OCI-LY7 (cell line): ENCODE measurements at regions not wholly inside any gene's neighbourhood (a gene's known extent, or its start where the extent isn't known, plus 50 kb on each side); places are given as distances from the start of the nearest gene placed in this dataset.

ENCODE experiments used
- BruUV-seq: library from RNA; stranded (reverse); fragments of 400-500 nt; replicated peaks from 2 replicates; lab custom pipeline; 2021; lab: Mats Ljungman, UMichigan
- CTCF ChIA-PET: fragments of 300-600 bp; sonication (Branson Sonifier 250); formaldehyde crosslinking; loops from one replicate; lab custom pipeline; 2022; ENCODE audit warnings: antibody characterized with exemption; ENCODE audit not compliant: unreplicated experiment; lab: Charles Lee
- POLR2A ChIA-PET: fragments of 300-600 bp; sonication (Branson Sonifier 250); formaldehyde crosslinking; loops from one replicate; lab custom pipeline; 2022; ENCODE audit warnings: antibody characterized with exemption; lab: Charles Lee
- DNase-seq: peaks from one replicate; pipeline ENCODE4 v3.0.0-alpha.2; 2015; ENCODE audit warnings: low spot score
- H2AFZ ChIP-seq: fragments of 200-600 bp; sonication (generic), shearing (Covaris generic); 2 replicates; pipeline ENCODE4 v1.6.1; 2014; ENCODE audit warnings: mild to moderate bottlenecking, antibody characterized with exemption, low read length, moderate library complexity
- H3K27ac ChIP-seq: fragments of 200-600 bp; sonication (generic); 2 replicates; pipeline ENCODE4 v1.5.1; 2014; ENCODE audit warnings: mixed run types, low read depth, mild to moderate bottlenecking, moderate library complexity, low read length, inconsistent platforms; ENCODE audit not compliant: poor library complexity, severe bottlenecking
- H3K36me3 ChIP-seq: fragments of 200-600 bp; sonication (generic); 2 replicates; pipeline ENCODE4 v1.6.1; 2014; ENCODE audit warnings: mild to moderate bottlenecking, antibody characterized with exemption, low read length, moderate library complexity, mixed read lengths; ENCODE audit not compliant: insufficient read depth
- H3K4me1 ChIP-seq: fragments of 200-600 bp; sonication (generic); 2 replicates; pipeline ENCODE4 v1.5.1; 2014; ENCODE audit warnings: mild to moderate bottlenecking, low read length; ENCODE audit not compliant: insufficient read depth, poor library complexity, severe bottlenecking
- H3K4me2 ChIP-seq: fragments of 200-600 bp; sonication (generic); 2 replicates; pipeline ENCODE4 v1.6.1; 2014; ENCODE audit warnings: mild to moderate bottlenecking, low read length
- H3K4me3 ChIP-seq: fragments of 200-600 bp; sonication (generic); 2 replicates; pipeline ENCODE4 v1.5.1; 2014; ENCODE audit warnings: mild to moderate bottlenecking, low read depth, low read length; ENCODE audit not compliant: poor library complexity, severe bottlenecking
- H3K79me2 ChIP-seq: fragments of 200-600 bp; sonication (generic); 2 replicates; pipeline ENCODE4 v1.6.1; 2016; ENCODE audit warnings: low read depth, mild to moderate bottlenecking, low read length, moderate library complexity, mixed read lengths; ENCODE audit not compliant: insufficient read depth
- H3K9me2 ChIP-seq: fragments of 200-600 bp; sonication (generic); 2 replicates; pipeline ENCODE4 v1.6.1; 2016; ENCODE audit warnings: mild to moderate bottlenecking, low read length, mixed read lengths; ENCODE audit not compliant: insufficient read depth
- H3K9me3 ChIP-seq: fragments of 200-600 bp; sonication (generic); 2 replicates; pipeline ENCODE4 v1.6.1; 2014; ENCODE audit warnings: mild to moderate bottlenecking, mixed run types, low read length, mixed read lengths
- H4K20me1 ChIP-seq: fragments of 200-600 bp; sonication (generic); 2 replicates; pipeline ENCODE4 v1.6.1; 2014; ENCODE audit warnings: mild to moderate bottlenecking, antibody characterized with exemption, low read length, moderate library complexity, mixed read lengths; ENCODE audit not compliant: insufficient read depth
- EZH2phosphoT487 ChIP-seq: fragments of 200-600 bp; sonication (generic); IDR thresholded peaks from 2 replicates; pipeline ENCODE4 v1.6.1; 2018; ENCODE audit warnings: low read depth, borderline replicate concordance, mild to moderate bottlenecking, mixed run types, antibody characterized with exemption, low read length, moderate library complexity, mixed read lengths
- intact Hi-C: fragments of 100-400 bp; cut with micrococcal nuclease; formaldehyde crosslinking; loops from one replicate; pipeline ENCODE4 v1.10.0; 2022; ENCODE audit not compliant: unreplicated experiment
- TF ChIP-seq, protein P1 (sequence below): fragments of 200-600 bp; sonication (generic); conservative IDR thresholded peaks from 2 replicates; pipeline ENCODE4 v1.5.1; 2014; ENCODE audit warnings: mild to moderate bottlenecking, antibody characterized with exemption, low read length, moderate library complexity, mixed read lengths

GRCh38 chr4:37138019-37138653 is 106.4 kb upstream of the NWD2 start:
- BruUV-seq, result no TSS peak
- Histone ChIP-seq H3K4me1 (no peaks in the 10 kb centered on the region), H4K20me1 (no peaks in the 10 kb centered on the region), H3K79me2 (no peaks in the 10 kb centered on the region), H3K9me2 (no peaks in the 10 kb centered on the region), H3K9me3 (no peaks in the 10 kb centered on the region), H2AFZ (no peak overlapping the region), H3K27ac (no peak overlapping the region), H3K4me3 (no peak overlapping the region), H3K4me2 (no peak overlapping the region), H3K36me3 (no peaks in the 10 kb centered on the region)
- DNase-seq, result no peak
- ChIA-PET CTCF (interaction anchor here (0.6 kb wide), 1 partner anchor 1628 kb away, joined by 3 read pairs; no protein-coding TSS in a partner anchor), POLR2A (no interaction called here)
- intact Hi-C loops, result no loop called here
- TF ChIP-seq EZH2phosphoT487, result no peak
- TF ChIP-seq, protein P1, sequence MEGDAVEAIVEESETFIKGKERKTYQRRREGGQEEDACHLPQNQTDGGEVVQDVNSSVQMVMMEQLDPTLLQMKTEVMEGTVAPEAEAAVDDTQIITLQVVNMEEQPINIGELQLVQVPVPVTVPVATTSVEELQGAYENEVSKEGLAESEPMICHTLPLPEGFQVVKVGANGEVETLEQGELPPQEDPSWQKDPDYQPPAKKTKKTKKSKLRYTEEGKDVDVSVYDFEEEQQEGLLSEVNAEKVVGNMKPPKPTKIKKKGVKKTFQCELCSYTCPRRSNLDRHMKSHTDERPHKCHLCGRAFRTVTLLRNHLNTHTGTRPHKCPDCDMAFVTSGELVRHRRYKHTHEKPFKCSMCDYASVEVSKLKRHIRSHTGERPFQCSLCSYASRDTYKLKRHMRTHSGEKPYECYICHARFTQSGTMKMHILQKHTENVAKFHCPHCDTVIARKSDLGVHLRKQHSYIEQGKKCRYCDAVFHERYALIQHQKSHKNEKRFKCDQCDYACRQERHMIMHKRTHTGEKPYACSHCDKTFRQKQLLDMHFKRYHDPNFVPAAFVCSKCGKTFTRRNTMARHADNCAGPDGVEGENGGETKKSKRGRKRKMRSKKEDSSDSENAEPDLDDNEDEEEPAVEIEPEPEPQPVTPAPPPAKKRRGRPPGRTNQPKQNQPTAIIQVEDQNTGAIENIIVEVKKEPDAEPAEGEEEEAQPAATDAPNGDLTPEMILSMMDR, result no peak

DNA sequence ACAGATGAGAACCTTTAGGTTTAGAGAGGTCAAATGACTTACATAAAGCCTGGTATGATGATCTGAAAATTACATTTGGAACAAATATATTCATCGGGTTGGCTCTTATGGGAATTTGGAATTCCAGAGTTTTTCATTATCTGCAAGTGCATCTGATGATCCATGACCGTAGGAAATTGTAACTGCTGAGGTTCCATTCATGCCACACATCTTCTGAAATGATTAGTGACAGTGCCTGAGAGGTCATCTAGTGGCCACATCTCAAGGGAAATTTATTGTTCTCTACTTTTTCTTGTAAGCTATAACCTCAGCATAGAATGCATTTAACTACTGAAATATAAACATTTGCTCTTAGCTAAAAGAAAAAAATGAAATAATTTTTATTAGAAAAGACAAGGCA is 105.8 kb upstream of the NWD2 start:
- Histone ChIP-seq H3K4me2 (no peak overlapping the region), H3K36me3 (no peaks in the 10 kb centered on the region), H3K9me2 (no peaks in the 10 kb centered on the region), H3K79me2 (no peaks in the 10 kb centered on the region), H3K27ac (no peak overlapping the region), H3K4me1 (no peaks in the 10 kb centered on the region), H4K20me1 (no peaks in the 10 kb centered on the region), H3K9me3 (no peaks in the 10 kb centered on the region), H3K4me3 (no peak overlapping the region), H2AFZ (no peak overlapping the region)
- ChIA-PET POLR2A (no interaction called here), CTCF (no interaction called here)
- BruUV-seq, result no TSS peak
- intact Hi-C loops, result no loop called here
- TF ChIP-seq, protein P1, result no peak
- no peak for TF ChIP-seq EZH2phosphoT487
- no peak for DNase-seq

- H3K27ac ChIP-seq, result no peak overlapping the region
- TF ChIP-seq EZH2phosphoT487, result no peak
- TF ChIP-seq, protein P1, result no peak
- no peak for DNase-seq
- ChIA-PET CTCF (no interaction called here), POLR2A (interaction anchor here (0.6 kb wide), 1 partner anchor 83 kb away, joined by 4 read pairs; no protein-coding TSS in a partner anchor)
- no peak overlapping the region for H2AFZ ChIP-seq
- H3K4me2 ChIP-seq, result no peak overlapping the region
- H3K36me3 ChIP-seq, result no peaks in the 10 kb centered on the region
- no peak overlapping the region for H3K4me3 ChIP-seq
- no peaks in the 10 kb centered on the region for H4K20me1 ChIP-seq
- H3K9me2 ChIP-seq, result no peaks in the 10 kb centered on the region
- H3K79me2 ChIP-seq, result no peaks in the 10 kb centered on the region
- intact Hi-C loops, result no loop called here
- BruUV-seq, result no TSS peak
- no peaks in the 10 kb centered on the region for H3K9me3 ChIP-seq
- no peaks in the 10 kb centered on the region for H3K4me1 ChIP-seq
These were observed 104.6 kb upstream of the NWD2 start for GRCh38 chr4:37139987-37140386.
